H1 (cell line): ENCODE measurements at regions not wholly inside any gene's neighbourhood (a gene's known extent, or its start where the extent isn't known, plus 50 kb on each side); places are given as distances from the start of the nearest gene placed in this dataset.

Experiments
- CTCF ChIP-seq, 3 experiments: IDR thresholded peaks; 1 replicate in 2 of 3; 2 replicates in 1 of 3; pipeline versions ENCODE4 v1.5.1 to v1.6.1; 2011; ENCODE audit warnings: low read length in 3 of 3, mild to moderate bottlenecking in 3 of 3, inconsistent platforms in 2 of 3, low read depth in 1 of 3, moderate library complexity in 1 of 3; ENCODE audit not compliant: insufficient read depth in 1 of 3; ENCODE audit errors: control extremely low read depth in 1 of 3
- EP300 ChIP-seq, 2 experiments: IDR thresholded peaks; 1 replicate in 1 of 2; 2 replicates in 1 of 2; pipeline ENCODE4 v1.6.1; 2011 to 2012; ENCODE audit warnings: low read depth in 2 of 2, low read length in 2 of 2, mild to moderate bottlenecking in 2 of 2, borderline replicate concordance in 1 of 2, inconsistent platforms in 1 of 2, moderate library complexity in 1 of 2
- KDM5A ChIP-seq: fragments of 200-600 bp; IDR thresholded peaks from 2 replicates; pipeline ENCODE4 v1.7.1; 2012; ENCODE audit warnings: mild to moderate bottlenecking, low read length, inconsistent platforms, mixed read lengths
- POLR2AphosphoS5 ChIP-seq: IDR thresholded peaks from 2 replicates; pipeline ENCODE4 v1.6.1; 2011; ENCODE audit warnings: low read depth, low read length
- RAD21 ChIP-seq, 2 experiments: IDR thresholded peaks in 1 of 2; conservative IDR thresholded peaks in 1 of 2; 2 replicates each; pipeline ENCODE4 v1.6.1; 2011; ENCODE audit warnings: low read depth in 2 of 2, low read length in 2 of 2, improper control_type of control experiment in 1 of 2, inconsistent platforms in 1 of 2, mild to moderate bottlenecking in 1 of 2, moderate library complexity in 1 of 2
- RFX5 ChIP-seq: IDR thresholded peaks from 2 replicates; pipeline ENCODE4 v1.6.1; 2011; ENCODE audit warnings: low read depth, low read length, improper control_type of control experiment, borderline replicate concordance
- SRF ChIP-seq: IDR thresholded peaks from 2 replicates; pipeline ENCODE4 v1.6.1; 2011; ENCODE audit warnings: mild to moderate bottlenecking, low read depth, low read length, moderate library complexity
- SUZ12 ChIP-seq: fragments of 200-600 bp; sonication (generic); IDR thresholded peaks from 2 replicates; pipeline ENCODE4 v1.6.1; 2012; ENCODE audit warnings: mild to moderate bottlenecking, inconsistent platforms, low read length, moderate library complexity, mixed read lengths

- TF ChIP-seq EP300 (IDR thresholded peaks at IDR 0.05; ENCODE audit: borderline replicate concordance in 1 of 2, low read depth in 2 of 2, low read length in 2 of 2) (no peak), RFX5 (no peak), CTCF (IDR thresholded peaks at IDR 0.05; ENCODE audit: control extremely low read depth in 1 of 3, insufficient read depth in 1 of 3, low read depth in 1 of 3, low read length in 3 of 3) (no peak), SRF (no peak), RAD21 (IDR thresholded peaks at IDR 0.05 in 1 of 2, conservative IDR thresholded peaks at IDR 0.05 in 1 of 2; ENCODE audit: low read depth in 2 of 2, low read length in 2 of 2) (no peak), POLR2AphosphoS5 (no peak), KDM5A (no peak), SUZ12 (no peak)
Measured at GRCh38 chr15:98289747-98290146, 329.2 kb downstream of the ARRDC4 start.
